ENCODE measurements at regions not wholly inside any gene's neighbourhood (a gene's known extent, or its start where the extent isn't known, plus 50 kb on each side); places are given as distances from the start of the nearest gene placed in this dataset.

DNA sequence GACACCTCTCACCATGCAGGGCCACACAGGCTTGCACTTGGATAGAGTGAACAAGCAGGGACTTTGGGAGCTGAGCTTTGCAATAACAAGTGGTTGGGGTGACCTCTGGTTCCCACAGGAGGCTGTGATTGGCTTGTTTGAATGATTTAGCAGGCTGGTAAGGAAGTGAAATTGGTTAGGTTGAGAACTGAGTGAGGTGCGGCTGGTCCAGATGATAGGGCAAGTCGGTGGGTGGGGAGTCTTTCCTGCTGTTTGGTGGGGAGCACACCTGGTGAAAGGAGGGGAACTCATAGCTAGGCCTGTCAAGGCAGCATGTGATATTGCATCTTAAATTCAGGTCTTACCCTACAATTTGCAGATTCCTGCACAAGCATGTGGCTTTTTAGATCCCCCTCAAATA lies 794.6 kb upstream of the ZNF608 start:
- ATAC-seq = no peak

DNA sequence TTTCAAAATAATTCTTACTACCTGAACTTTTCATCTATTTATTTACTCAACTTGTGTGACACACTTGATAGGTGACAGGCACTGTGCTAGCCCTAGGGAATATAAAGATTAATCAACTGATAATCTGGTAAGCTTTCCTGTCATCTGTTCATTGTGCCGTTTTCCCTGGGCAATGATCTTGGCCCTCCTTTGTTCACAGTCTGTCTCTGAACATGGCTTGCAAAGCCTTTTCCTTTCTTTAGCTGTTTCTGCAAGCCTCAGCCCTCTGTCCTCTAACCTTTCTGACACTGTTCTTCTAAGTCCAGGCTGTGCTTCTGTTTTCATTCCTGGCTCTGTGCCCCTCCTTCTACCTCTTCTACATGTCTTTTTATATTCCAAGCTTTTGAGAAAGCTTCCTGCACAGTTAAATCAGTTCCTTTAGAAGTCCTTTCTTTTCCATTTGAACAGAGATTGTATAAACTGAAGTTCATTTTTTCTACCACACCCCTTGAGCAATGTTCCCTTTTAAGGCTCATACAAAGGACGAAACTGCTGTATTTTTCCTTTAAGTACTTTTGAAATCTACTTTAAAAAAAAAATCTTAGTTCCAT lies 803.0 kb upstream of the ZNF608 start:
- DNase-seq (ENCODE audit: low spot score) (no peak), ATAC-seq (peak; percentile 68)
- intact Hi-C loops (cut with DNase I) = loop anchor here (5.0 kb wide), 1 partner anchor 807 kb away; no protein-coding TSS in a partner anchor

More for the DNA sequence above, 794.6 kb upstream of the ZNF608 start:
- DNase-seq (ENCODE audit: low spot score) = no peak
- intact Hi-C loops (cut with DNase I) = no loop called here

DNA sequence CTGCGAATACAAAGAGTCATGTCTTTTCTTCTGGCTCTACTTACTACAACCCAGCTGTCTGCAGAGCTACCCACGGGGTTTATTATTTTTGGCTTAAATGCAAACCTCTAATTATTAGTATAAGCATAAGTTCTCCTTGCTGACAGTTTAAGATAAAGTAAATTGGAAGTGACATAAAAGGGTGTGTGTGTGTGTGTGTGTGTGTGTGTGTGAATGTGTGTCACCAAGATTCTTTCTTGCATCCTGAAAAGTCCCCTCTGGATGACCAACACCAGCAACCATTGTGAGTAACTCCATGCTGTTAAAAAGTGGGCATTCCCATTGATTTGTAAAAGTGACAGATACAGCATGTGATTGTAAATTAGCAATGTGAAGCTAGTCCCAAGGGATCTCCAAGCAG lies 803.8 kb upstream of the ZNF608 start:
- DNase-seq (ENCODE audit: low spot score) (no peak), ATAC-seq (peak; percentile 39)
- intact Hi-C loops (cut with DNase I) = no loop called here

DNA sequence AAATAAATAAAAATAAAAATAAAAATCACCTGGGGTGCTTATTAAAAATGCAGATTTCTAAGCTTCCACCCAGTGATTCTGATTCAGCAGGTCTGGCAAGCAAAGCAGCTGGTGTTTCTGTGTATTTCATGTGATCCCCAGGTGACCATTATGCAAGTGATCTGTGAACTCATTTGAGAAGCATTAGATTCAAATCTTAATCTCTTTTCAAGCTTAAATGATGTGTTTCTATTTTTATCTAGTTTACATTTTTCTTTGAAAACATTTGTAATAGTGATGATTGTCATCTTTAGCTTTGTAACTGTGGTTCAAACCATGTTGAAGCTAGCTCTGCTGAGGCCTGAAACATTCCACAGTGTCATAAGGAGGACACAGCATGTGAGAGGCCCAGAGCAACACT lies 804.8 kb upstream of the ZNF608 start:
- ATAC-seq (no peak), DNase-seq (ENCODE audit: low spot score) (no peak)
- intact Hi-C loops (cut with DNase I) = no loop called here

DNA sequence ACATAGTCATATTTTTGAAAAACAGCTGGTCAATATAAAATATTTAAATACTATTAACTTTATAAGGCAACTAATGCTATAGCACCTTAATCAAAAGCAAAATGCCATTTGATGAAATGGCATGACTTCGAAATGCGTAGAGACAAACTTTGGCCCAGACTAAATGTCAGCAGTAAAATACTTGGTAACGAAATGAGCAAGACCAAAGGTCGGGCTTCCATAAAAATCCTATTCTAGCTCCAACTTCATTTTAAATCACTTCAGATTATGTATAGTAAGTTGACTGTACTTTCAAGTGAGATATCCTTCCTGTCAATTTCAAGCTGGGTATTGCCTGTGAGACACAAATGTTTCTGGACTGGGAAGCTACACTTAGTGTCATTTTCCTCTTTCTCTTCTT lies 805.4 kb upstream of the ZNF608 start:
- no peak for DNase-seq (ENCODE audit: low spot score)
- intact Hi-C loops (cut with DNase I) = no loop called here

DNA sequence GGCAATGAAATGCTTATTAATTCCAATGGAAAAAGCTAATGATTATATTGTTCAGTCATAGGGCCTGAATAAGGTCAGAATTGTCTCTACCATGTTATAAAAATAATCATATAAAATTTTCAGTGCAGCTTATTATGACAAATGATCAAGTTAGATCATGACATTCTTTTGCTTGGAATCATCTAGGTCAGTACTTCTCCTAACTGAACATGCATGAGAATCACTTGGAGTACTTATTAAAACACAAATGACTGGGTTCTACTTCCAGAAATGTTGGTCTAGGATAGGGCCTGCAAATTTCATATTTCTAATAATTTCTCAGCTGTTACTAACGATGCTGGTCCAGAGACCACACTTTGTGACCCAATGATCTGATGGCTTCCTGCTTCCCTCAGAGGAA lies 806.0 kb upstream of the ZNF608 start:
- DNase-seq (ENCODE audit: low spot score) (no peak), ATAC-seq (no peak)
- intact Hi-C loops (cut with DNase I) = no loop called here

More for the DNA sequence above, 805.4 kb upstream of the ZNF608 start:
- no peak for ATAC-seq

DNA sequence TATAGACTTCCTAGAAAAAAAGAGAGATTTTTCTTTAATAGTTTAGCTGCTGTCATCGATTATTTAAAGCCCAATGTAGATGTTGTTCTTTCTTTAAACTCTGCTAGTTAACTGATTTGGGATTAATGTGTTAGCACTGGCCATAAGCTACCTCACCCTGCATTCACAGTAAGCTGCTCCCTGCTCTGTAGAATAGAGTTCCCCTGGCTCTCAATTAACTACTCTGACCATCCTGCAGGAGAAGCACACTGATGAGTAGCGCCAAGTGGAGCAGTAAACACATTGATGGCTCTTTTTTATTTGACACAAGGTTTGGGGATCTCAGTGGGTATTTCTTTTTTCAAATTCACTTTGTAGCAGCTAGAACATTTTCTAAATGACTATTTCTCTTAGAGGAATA lies 807.9 kb upstream of the ZNF608 start:
- no peak for ATAC-seq
- no peak for DNase-seq (ENCODE audit: low spot score)
- intact Hi-C loops (cut with DNase I) = no loop called here

DNA sequence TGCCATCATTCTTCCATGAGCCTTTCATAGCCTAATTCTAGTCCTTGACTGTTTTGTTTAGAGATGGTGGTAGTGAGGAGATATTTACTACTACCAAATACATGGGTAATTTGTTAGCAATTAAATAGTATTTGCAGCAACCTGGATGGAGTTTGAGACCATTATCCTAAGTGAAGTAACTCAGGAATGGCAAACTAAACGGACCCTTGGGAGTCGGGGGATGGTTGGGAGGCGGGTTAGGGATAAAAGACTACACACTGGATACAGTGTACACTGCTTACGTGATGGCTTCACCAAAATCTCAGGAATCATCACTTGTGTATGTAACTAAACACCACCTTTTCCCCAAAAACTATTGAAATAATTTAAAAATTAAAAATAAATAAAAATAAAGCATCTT lies 809.2 kb upstream of the ZNF608 start:
- DNase-seq (ENCODE audit: low spot score) (no peak), ATAC-seq (no peak)
- intact Hi-C loops (cut with DNase I) = no loop called here

DNA sequence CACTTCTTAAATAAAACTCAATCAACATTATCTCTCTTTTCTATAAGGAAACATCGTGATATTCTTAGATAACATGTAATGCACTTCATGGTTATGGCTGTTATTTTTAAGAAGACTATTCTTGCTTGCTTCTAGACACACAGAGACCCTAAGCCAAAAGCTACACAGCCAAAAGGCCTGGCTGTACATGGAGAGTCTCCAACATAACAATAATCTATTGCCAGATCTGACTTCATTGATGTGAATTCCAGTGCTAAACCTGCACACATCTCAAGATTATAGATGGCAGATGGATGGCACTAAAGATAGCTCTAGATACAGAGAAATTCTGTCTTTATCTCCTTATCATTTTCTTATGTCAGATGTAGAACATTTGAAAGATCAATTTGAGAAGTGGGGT lies 811.6 kb upstream of the ZNF608 start:
- DNase-seq (ENCODE audit: low spot score) = no peak
- intact Hi-C loops (cut with DNase I) = no loop called here
- ATAC-seq = no peak

DNA sequence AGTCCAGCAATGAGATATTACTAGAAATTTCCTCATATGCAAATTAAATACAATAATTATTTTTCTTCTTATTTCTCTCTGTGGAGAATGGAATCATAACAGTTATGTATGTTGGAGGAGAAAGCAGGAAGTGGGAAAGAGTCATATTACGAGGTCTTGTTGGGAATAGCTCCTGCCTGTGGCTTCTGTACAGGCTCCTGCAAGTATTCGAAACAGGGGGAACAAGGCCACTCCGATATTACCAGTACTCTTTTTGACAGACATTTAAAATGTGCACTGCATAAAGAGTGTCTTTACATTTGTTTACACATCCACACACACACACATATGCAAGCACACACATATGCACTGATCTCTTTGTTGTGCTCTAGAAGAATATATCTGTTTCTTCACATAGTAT lies 812.0 kb upstream of the ZNF608 start:
- no peak for ATAC-seq
- intact Hi-C loops (cut with DNase I) = no loop called here
- no peak for DNase-seq (ENCODE audit: low spot score)

DNA sequence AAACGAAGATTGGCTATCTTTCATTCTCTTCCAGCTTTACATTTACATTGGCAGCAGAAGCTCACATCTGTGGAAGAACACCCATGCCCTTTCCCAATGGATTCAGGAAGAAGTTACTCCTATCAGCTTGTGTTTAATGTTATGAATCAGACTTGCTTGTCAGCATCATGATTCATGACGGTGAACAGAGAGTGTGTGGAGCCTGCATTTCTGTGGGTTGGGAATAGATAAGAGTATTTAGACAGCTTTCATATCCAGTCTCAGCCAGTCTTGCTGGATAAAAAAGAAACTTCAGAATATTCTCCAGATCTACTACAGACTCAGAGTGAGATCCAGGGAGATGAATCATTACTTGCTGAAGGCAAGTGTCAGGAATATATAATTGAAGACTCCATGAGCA lies 812.9 kb upstream of the ZNF608 start:
- intact Hi-C loops (cut with DNase I) = no loop called here
- DNase-seq (ENCODE audit: low spot score) (no peak), ATAC-seq (no peak)

DNA sequence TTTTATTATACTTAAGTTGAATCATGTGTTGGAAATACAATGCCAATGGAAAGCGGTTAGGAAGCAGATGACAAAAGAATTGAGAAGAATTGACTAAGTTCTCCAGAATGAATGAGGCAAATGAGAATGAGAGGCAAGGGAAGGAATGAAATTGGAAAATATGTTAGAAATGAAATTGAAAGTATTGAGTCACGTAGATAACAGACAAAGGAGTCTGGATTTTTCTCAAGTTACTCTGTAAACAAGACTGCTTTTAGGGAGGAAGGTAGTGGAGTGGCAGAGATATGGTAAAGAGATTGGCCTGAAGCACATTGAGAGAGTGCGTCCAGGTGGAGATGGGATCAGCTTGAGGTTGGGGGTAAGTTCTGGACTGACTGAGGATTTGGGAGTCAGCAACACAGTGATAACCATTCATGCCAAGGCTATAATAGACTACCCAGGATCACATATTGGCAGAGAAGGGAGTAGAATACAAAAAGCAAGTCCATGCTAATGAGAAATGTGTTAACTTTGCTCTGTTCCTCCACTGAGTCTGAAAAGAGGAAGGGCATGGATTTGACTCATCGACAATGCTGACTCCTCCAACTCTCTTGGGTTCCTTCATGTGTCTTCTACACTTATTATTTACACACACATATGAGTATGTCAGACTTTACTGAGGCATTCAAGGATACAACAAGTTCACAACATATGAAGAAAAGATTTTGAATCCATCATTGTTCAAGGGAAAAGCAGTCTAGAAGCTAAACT lies 814.2 kb upstream of the ZNF608 start:
- intact Hi-C loops (cut with DNase I) = no loop called here
- DNase-seq (ENCODE audit: low spot score) (no peak), ATAC-seq (no peak)

DNA sequence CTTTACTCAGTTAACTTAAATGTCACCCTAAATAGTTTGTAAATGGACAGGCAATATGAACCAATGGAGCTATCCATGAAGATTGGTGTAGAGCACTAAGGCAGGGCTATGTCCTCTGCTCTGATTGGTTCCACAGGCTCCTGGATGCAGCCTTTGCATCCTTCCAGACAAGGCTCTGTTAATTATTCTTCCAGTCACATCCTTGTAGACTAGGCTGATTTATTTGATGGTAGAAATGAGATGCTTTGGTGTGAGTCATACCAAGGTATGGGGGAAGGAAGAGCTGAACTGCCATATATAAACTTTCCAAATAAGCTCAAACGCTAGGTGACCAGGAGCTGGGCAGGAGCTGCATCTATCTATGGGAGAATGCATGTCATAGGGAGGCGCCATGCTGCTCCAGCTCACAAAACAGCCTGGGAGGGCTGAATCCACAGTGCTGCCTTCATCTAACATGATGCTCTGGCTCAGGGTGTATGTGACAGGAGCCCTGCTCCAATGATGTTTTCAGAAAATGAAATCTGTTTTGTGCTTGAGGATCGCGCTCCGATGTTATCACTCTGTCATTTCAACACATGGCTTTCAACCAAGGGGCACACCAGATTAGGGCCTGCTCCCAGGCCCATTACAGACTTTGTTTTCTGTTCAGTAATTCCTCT lies 818.0 kb upstream of the ZNF608 start:
- intact Hi-C loops (cut with DNase I) = no loop called here
- no peak for DNase-seq (ENCODE audit: low spot score)
- ATAC-seq = no peak

DNA sequence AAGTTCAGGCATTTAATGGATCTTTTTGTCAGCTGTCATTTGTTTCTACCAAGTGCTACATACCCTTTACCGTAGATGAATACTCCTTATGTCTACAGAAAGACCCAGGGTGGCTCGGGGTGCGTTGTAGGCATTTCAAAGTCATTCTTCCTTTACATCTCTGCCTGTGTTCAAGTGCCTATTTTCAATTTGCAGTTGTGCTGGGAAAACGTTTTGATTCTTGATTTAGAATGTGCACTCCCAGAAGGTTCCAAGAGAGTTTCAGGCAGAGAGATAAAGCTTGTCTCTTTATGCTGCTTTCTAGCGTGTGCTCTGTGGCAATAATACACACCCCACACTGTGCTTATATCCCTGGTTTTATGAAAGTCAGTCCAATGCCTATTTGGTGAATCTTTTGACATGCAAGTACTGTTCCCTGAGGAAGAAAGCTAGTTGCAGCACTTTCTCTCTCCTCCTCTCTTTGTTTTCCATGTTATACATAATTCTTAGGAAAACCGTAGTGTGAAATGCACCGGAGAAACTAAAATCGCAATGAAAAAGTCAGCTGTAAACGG lies 828.1 kb upstream of the ZNF608 start:
- intact Hi-C loops (cut with DNase I) = no loop called here
- DNase-seq (ENCODE audit: low spot score) (no peak), ATAC-seq (no peak)

DNA sequence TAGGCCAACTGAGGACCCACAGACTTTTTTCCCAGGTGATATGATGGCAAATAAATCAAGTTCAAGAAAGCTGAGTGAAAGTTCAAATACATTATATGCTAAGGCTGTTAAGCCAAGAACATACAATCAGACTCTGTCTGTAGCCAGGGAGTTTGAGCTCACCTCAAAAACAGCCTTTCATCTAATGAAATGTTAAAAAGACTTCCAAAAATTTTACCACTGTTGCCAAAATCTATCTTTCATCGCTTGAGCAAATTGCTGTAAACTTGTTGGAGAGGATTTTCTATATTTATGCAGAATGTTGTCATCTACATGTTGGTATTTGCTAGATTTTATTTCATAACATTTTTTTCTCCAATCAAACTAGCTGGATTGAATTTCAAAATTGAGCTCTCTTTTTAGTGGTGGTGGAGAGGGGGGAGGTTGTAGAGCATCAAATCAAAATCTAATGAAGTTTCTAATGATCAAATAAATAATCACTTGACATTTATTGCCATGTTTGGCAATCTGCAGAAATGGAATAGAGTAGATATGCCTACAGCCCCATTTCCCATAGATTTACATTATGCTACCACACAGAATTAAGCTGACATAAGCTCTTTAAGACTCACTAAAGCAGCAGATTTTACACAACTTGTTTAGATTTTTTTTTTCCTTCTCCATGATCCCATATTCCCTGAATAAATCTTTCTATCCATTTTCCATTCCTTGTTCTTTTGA lies 828.9 kb upstream of the ZNF608 start:
- intact Hi-C loops (cut with DNase I) = no loop called here
- no peak for ATAC-seq
- DNase-seq (ENCODE audit: low spot score) = no peak

DNA sequence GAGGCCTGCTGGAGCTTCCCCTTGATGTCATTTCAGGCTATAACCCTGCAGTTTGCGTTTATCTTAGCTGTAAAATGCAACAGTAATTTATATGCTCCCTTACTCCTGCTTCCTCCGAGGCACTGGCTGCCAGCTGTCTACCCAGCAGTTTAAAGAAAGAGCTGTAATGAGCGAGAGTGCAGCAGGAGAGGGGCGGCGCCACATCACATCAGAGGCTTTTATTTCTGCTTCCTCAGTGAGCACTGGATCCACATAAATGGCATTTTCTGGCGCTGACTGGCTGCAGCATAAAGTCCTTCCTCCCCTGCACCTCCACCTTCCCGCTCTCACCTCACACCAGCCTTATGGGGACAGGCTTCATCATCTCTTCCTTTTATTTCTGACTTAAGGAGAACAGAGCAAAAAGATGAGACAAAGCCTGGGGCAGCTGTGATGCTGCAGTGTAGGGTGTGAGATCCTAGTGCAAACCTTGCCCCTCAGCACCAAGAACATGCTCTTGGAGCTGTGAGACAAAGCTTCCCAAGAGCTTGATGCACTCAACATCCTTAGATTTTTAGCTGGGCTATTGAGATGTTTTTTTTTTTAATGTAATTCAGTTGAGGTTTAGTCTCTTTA lies 829.6 kb upstream of the ZNF608 start:
- intact Hi-C loops (cut with DNase I) = no loop called here
- DNase-seq (ENCODE audit: low spot score) = no peak
- ATAC-seq = no peak

DNA sequence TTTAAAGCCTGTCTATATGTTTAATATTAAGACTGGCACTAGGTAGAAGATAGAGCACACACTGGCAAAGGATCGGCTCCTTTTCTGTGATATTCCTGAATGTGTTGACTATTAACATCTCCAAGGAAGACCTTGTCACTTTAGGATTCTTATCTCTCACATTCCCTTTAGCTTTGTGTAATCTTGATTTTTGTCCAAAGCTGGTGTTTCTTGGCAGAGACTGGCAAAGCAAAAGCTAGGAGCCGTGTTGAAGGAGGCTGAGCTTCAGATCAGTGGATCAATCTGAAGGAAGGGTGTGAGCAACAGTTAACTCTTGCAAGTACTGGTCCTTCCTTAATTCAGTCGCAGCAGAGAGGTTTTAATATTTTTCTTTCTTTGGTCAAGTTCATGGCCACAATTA lies 830.4 kb upstream of the ZNF608 start:
- DNase-seq (ENCODE audit: low spot score) = no peak

DNA sequence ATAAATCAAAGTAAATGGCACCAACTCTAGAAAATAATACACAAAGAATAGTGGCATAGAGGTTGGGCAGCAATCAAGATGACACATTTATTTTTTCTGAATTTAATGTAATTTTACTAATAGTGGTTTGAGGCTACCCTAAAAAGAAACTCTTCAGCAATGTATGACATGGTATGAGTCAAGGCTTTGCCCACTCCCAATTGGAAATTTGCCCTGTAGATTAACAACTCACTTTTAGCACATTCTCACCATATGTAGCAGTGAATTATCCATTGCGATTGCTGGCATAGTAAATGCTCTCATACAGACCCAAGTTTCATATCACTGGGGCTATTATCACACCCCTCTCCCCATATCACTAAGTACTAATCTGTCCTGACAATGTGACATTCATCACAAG lies 832.1 kb upstream of the ZNF608 start:
- ATAC-seq (no peak), DNase-seq (ENCODE audit: low spot score) (no peak)
- intact Hi-C loops (cut with DNase I) = no loop called here

More for the DNA sequence above, 830.4 kb upstream of the ZNF608 start:
- ATAC-seq = no peak
- intact Hi-C loops (cut with DNase I) = no loop called here

DNA sequence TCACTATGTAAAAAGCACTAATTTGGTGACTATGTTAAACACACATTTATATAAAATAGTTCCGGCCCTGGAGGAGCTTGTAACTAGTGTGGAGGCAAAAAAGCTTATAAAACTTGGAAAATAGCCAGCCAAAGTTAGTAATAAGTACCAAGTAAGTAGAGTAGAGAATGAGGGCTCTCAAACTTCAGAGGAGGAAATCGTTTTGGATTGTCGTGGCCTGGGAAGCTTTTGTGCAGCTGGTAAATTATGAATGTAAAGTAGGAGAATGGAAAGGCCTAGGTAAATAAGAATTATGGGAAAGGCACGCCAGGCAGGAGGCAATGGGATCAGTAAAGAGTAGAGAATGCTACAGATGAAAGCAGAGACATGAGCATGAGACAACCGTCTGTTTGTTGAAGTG lies 832.7 kb upstream of the ZNF608 start:
- no peak for ATAC-seq

More for the DNA sequence above, 832.7 kb upstream of the ZNF608 start:
- intact Hi-C loops (cut with DNase I) = no loop called here
- DNase-seq (ENCODE audit: low spot score) = no peak
